GM18498 (cell line): ENCODE measurements at regions not wholly inside any gene's neighbourhood (a gene's known extent, or its start where the extent isn't known, plus 50 kb on each side); places are given as distances from the start of the nearest gene placed in this dataset.
A peak's percentile ranks its signal among the peaks of the same experiment; 100 is the strongest.

Experiments
- ATAC-seq: cut with Tn5 transposase; IDR thresholded peaks from one replicate; pipeline ENCODE4 v1.9.1; 2021; ENCODE audit warnings: mild to moderate bottlenecking, moderate library complexity; ENCODE audit not compliant: unreplicated experiment

DNA sequence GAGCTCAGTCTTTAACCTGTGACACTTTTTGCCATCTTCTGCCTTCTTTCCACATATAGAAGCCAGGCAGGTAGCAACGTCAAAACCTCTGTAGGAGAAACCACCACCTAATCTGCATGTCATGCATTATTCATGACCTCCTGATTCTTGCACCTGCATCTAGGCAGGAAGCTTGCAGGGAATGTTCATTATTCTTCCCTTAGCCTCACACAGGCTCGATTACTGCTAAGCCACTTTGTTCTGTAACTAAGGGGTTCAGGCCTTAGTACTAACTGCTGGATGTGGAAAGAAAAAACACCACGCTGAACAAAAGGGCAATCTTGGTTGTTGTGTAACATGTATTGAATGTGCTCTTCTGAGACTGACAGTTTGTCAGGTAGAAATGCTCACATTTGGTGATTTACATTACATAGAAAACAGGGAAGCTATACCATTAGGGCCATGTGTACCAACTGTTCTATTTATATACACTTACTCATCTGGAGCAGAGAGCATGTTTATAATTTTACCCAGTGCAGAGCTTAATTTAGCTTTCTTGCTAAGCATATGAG, 366.9 kb downstream of the KLF12 start:
- ATAC-seq = peak; percentile 23

DNA sequence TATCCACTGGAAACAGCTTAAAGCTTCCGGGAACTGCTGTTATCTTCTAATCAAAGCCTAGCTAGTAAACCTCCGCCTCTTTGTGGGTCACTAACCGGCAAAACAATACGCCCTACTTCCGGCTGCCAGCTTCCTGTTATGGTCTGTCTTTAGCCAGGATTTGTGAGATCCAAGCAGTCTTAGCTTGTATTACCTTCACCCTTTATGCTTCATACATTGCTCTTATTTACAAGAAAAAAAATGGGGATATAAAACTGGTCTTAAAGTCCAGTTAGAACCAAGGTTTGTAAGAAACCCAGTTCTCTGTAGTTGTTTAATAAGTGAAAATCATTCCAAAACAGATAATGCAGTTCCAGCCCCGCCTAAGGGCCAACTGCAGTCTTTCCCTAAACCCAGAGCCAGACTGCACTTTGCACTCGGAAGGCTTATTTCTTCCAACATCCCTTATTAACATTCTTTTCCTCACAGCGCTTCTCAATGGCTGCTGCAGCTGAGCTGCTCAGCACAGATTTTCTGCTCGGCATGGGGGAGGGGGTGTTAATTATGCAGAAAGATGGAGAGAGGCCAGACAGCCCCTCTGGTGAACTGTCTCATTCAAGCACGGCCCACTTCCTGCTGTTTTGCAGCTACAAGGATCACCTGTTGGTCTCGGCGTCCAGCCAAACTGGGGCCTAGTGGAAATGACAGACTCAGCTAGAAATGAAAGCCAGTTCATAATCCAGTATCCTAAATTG, 368.4 kb downstream of the KLF12 start:
- ATAC-seq = peak; percentile 81

DNA sequence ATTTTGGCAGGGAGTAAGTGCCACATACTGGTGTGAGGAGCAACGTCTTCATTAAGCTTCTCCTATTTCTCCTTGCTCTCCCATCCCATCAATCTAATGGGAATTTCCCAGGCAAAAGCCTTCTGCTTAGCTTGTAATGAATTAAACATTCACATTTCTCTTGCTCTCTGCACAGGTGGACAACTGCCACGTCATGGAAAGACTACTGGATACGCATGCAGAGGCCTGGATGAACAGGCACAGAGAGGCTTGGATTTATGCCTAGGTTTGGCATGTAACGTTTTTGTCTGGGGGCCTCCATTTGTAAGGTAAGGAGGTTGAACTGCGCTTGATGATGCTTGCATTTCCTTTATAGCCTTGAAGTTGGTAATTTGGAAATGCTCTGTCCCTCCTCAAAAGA, 374.8 kb downstream of the KLF12 start:
- no peak for ATAC-seq

DNA sequence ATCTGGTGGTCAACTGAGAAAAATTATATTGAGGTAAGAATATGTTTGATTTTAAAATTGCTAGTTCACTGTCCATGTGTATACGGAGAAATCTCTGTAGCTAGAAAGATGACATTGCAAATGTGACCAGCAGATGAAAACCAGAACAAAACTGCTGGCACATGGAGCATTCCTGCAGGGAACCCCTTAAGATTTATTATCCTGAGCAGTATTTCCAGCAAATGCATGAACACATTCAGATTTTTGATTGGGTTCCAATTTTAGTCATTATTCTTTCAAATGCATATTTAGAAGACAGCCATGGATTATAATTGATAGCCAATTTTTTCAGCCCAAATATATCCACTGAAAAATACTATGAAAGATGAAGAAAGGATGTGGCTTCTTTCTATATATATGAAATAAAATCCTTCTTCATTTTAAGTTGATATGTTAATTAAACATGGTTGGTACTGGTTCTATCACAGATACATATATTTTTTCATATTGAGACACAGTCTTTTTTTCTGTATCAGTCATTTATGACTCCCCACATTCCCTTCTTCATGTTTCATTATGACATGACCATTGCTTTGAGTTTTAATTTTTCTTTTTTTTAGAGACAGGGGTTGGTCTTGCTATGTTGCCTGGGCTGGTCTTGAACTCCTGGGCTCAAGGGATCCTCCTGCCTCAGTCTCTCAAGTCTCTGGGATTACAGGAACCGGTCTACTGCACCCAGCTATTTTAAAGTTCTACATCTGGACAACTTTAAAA, 376.5 kb downstream of the KLF12 start:
- no peak for ATAC-seq

DNA sequence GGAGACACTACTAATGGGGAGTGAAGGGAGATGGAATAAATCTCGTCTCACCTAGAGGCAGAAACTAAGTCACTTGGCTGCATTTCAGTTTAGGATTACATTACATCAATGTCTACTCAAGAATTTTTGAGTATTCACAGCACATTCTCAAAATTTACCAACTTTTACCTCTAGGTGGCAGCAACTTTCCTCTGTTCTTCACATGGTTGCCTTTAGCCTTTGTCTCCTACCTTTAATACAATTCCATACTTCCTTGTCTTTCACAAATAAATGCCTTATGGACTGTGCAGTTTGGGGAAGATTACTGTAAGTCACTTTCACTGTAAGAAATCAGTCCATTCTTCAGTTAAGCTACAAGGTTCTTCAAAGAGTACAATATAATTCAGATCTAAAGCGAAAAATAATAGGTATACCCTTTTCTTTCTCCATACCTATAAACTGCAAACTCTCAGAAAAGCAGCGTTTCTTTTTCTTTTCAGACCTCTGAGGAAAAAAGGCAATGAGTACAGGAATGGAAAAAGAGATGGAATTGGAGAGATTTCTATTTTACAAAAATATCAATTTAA, 379.4 kb downstream of the KLF12 start:
- peak; percentile 66 for ATAC-seq

DNA sequence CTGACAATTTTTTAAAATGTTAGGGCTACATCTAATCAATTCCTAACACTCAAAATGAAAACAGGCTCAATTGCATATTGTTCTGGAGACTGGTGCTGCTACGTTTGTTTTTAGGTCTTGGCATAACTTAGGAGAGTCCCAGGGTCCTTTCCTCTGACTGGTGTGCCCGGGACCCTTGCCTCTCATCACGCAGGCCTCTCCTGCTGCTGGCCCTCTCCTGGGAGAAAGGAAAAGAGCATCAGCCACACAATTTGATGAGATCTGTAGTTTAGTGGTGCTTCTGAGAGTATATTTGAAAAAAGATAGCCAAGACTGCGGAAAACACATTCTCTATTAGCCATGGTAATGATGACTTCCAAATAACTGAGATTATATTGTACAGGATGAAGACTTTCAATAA, 380.0 kb downstream of the KLF12 start:
- ATAC-seq = no peak

DNA sequence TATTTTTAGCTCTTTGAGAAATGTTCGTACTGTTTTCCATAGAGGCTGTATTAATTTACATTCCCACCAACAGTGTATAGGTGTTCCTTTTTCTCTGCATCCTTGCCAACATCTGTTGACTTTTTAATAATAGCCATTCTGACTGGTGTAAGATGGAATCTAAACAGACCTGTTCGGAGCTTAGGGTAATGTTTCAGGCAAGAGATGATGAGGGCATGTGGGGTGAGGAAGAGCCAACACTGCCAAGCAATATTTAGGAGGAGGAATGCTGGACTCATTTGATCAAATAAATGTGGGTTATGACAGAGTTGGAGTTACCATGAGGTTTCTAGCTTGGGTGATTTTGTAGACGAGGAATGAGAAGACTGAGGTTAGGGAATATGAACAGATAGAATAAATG, 382.9 kb downstream of the KLF12 start:
- no peak for ATAC-seq

DNA sequence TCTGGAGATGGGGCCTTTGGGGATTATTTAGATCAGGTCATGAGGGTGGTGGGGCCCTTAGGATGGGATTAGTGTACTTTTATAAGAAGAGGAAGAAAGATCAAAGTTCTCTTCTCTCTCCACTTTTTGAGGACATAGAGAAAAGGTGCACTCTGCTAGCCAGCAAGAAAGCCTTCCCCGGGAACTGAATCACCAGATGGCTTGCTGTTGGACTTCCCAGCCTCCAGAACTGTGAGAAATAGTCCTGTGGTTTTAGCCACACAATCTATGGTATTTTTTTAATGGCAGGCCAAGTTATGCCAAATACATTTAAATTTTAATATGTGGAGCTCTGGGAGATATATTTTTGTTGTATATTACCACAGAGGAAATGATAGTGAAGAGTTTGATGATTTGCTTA, 385.8 kb downstream of the KLF12 start:
- ATAC-seq = no peak

DNA sequence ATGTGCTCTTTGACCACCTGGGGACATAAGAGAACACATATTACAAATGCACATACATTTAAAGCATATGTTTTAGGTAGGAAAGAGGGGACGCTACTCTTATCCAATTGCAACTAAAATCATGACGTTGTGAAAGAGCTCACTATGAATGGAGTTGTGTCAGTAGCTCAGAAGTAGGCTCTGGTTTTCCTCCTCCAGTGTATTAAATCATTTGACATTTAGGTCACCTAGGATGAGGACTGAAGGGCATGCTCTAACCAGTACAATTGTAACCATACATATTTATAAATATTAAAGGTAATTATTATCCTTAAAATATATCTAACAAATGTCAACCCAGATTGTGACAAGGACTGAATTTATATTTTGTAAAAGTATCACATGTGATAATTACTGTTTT, 389.0 kb downstream of the KLF12 start:
- ATAC-seq = no peak

DNA sequence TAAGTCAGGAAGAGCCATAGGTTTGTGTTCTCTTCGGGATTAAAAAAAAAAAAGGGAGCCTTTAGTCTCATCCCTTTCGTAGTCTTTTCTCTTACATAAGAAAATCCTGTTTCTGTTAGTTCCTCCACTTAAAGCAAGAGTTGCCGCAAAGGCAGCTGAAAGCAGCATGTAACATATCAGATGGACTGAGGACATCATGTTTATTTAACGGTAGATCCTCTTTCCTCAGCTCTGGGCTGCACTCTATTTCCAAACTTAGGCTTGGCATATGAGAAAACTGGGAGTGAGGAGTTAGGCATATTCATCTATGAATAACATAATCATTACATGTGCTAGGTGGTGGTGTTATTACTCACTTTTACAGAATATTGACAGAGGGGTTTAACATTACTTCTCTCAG, 391.2 kb downstream of the KLF12 start:
- no peak for ATAC-seq

DNA sequence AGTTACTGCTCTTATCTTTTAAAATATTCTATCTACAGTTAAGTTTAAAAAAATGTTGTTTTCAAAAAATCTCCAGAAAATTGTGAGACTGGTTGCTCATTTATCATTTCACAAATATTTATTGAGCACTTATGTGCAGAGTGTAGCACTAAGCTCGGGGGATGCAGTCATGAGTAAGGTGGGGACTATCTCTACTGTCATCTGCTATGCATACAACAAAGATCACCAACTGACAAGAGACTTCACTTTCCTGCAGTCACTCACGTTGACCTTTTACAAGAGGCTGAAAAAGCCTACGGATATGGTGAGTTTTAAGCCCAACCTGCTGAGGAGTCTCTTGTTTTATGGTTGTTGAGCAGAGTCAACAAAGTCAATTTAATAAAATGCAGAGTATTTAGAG, 392.5 kb downstream of the KLF12 start:
- no peak for ATAC-seq

DNA sequence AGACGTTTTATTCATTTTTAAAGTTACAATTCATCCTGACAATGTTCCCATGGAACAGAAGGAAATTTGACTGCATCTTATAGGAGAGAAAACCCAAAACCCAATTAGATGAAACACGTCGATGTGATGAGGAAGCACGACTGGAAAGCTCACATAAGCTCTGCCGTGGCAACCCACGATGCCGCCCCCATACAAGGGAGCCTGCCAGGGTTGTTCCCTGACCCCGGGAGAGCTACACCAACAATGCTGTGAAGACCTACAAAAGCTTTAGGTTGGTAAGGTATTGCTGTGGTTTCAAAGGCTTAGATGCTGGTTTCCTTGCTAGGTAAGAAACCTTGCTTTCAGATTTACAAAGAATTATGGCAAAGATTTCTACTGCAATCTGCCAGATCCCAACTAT, 393.1 kb downstream of the KLF12 start:
- ATAC-seq = no peak

DNA sequence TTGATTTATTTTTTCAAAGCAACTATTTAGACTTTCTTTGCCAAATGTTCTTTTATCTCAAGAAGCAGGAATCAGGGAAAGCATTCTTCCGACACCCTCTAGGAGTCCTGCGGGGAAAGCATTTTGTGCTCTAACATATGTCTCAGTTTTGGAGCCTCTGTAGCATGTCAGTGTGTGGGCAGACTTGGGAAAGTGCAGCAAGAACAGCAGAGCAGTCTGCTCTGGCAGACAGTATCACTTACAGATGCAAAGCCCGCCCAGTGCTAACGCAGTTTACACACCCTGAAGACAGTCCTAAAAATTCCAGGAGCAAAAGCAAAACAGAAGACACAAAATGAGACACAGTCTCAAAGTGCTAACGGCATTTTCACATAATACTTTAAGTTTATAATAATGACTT, 393.5 kb downstream of the KLF12 start:
- no peak for ATAC-seq

DNA sequence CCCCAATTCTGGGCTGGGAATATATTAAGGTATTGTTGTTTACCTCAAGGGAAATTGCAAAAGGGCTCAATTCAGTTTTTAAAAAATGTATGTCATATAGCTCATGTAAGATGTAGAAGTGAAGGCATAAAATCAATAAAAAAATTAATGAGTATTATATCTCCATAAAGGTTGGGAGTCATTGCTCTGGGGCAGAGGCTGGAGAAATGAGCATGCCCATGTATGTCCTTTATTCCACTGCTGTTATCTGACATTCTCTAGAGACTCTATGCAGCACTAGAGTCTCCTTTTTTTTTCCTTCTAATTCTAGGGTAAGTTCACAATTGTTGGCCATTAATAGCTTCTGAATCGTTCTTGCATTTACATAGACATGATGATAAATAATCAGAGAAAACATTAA, 394.8 kb downstream of the KLF12 start:
- no peak for ATAC-seq

DNA sequence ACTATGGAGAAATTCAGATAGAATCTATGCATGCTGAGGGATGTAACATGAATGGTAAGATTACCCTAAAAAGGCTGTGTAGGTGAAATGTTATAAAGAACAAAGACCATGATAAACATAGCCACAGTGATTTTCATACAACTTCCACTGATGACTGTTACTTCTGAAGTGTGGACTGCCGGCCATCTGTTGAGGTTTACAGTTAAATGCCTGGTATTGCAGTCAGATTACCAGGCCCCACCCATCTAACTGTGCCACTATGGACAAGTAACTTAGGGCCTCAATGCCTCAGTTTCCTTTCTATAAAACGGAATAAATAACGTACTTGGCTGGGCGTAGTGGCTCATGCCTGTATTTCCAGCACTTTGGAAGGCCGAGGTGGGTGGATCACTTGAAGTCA, 395.6 kb downstream of the KLF12 start:
- no peak for ATAC-seq

DNA sequence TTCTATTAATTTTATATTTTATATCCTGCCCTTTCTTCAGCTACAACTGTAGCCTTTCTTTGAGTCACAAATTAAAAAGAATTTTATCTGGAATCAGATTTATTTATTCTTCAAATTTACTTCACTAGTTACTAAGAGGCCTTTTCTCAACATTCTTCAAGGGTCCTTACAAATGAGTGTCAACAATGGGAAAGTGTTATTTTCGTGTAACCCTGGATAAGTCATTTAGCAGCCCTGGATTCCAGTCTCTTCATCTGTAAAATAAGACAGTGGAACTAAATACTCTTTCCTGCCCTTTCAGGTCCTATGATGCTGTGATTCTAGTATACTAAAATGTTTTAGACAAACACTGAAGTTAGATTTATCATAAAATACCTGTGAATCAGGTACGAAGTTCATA, 397.0 kb downstream of the KLF12 start:
- ATAC-seq = no peak

DNA sequence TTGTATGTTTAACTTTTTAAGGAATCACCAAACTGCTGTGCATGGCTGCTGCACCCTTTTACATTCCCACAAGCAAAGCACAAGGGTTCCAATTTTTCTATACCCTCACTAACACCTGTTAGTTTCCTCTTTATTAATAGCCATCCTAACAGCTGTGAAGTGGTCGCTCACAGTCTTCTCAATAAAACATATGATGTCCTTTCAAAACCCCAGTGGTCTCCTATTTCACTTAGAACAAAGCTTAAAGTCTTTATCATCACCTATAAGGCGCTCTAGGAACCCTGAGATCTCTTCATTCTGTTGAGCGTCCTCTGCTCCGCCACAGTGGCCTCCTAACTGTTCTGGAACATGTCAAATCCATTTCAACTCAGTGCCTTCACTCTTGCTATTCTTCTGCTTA, 400.5 kb downstream of the KLF12 start:
- no peak for ATAC-seq

DNA sequence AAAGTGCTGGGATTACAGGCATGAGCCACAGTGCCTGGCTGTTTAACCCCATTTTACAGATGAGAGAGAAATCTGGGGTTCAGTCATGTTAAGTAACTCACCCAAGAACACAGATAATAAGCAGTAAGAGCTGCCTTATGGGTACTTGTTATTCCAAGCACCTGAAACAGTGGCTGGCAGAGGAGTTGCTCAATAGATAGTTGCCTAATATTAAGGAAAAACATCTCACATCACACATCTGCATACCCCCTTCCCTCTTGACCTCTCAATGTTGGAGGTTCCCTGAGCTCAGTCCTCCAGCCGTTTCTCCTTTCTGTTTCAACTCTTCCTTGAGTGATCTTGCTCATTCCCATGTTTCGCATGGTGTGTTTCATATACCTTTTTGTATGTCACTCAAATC, 401.9 kb downstream of the KLF12 start:
- no peak for ATAC-seq

DNA sequence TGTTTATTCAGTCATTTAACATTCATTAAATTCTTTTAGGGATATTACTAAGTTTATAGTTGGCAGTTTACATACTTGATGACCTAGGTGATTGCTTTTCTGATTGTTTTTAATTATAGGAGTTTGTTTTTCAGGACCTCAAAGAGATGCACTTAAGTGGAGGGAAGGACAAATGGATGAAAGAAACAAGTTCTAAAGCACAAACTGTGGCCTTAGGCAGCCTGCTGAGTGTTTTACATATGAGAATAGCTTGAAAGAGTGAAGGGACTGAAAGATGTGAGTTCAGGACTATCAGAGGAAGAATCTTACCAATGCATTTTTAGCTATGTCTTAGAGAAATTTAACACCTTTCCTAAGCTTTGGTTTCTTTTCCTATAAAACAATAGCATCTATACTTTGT, 402.6 kb downstream of the KLF12 start:
- no peak for ATAC-seq

DNA sequence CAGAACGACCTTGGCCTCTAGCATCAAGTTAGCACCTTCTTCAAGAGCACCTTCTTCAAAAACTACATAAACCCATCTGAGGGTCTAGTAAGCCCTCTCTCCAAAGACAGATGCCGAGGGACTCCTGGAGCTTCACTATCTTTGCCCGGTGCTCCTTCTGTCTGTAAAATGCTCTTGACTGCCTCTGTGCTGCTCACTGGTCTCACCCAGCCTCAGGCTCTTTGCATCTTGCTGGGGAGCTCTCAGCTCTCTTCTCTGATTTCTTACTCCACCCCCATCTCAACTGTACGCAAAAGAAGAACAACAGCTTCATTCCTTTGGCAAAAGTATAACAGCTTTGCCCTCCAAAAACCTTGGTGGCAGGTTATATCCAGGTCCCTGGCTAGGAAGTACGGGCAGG, 404.2 kb downstream of the KLF12 start:
- no peak for ATAC-seq

DNA sequence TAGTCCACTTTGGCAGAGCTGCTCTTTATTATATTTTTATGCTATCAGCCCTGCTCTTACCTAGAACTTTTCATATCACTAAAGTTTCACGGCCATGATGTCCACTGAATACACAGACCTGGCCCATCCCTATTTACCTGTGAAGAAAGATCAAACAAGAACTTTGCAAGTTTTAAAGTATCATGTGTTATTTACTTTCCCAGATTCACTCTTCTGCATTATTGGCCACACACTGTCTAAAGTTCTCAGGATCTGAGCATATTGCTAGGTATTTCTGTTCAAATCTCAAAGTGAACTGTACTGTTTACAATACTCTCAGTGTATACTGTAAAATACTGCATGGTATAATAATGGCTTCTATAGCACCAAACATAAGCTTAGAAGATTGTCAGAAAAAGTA, 405.2 kb downstream of the KLF12 start:
- ATAC-seq = no peak

DNA sequence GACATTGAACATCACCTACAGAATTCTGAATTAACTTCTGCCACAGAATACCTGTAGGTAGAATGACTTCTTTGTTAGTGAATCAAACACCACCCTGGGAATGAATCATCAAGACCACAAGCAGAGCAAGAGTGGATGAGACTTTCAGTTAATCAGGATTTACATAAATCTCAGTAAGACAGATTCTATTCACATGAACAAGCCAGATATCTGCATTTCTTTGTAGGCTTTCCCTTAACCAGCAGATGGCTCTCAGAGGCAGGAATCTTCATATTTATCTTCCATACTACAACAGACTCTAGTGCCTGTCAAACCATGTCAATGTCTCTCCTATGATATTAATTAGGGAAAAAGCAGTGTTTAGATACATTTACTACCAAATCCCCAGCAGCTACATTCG, 412.1 kb downstream of the KLF12 start:
- peak; percentile 90 for ATAC-seq
